GM12865 (cell line): ENCODE measurements at regions not wholly inside any gene's neighbourhood (a gene's known extent, or its start where the extent isn't known, plus 50 kb on each side); places are given as distances from the start of the nearest gene placed in this dataset.

Source experiments
- DNase-seq: peaks from one replicate; pipeline ENCODE4 v3.0.0; 2010; ENCODE audit warnings: low read depth
- H3K4me3 ChIP-seq: 2 replicates; pipeline ENCODE4 v1.5.1; 2011; ENCODE audit warnings: mild to moderate bottlenecking, low read depth, low read length, control low read depth
- TF ChIP-seq, protein P1 (sequence below): IDR thresholded peaks from 2 replicates; pipeline ENCODE4 v1.5.1; 2011; ENCODE audit warnings: low read length, control low read depth, low read depth, inconsistent platforms; ENCODE audit not compliant: insufficient read depth; ENCODE audit errors: missing control alignments

DNA sequence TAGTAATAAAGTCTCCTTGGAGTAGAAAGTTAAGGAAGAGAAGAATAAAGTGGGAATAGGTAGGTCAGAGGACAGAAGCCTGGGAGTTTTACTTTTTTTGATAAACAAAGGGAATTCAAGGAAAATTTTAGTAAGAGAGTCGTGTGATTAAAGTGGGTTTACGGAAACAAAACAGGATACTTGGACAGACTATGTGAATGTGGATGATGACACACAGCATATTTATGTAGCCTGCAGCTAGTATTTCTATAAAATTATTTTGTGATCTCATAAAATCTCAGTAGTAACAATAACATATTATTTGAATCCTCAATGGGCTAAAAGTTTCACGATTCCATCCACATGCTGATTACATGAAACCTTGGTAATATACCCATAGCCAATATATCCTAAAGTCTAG lies 450.7 kb upstream of the PIK3C3 start:
- DNase-seq, result no peak
- H3K4me3 ChIP-seq, result no peak overlapping the region
- TF ChIP-seq, protein P1, sequence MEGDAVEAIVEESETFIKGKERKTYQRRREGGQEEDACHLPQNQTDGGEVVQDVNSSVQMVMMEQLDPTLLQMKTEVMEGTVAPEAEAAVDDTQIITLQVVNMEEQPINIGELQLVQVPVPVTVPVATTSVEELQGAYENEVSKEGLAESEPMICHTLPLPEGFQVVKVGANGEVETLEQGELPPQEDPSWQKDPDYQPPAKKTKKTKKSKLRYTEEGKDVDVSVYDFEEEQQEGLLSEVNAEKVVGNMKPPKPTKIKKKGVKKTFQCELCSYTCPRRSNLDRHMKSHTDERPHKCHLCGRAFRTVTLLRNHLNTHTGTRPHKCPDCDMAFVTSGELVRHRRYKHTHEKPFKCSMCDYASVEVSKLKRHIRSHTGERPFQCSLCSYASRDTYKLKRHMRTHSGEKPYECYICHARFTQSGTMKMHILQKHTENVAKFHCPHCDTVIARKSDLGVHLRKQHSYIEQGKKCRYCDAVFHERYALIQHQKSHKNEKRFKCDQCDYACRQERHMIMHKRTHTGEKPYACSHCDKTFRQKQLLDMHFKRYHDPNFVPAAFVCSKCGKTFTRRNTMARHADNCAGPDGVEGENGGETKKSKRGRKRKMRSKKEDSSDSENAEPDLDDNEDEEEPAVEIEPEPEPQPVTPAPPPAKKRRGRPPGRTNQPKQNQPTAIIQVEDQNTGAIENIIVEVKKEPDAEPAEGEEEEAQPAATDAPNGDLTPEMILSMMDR, result no peak

DNA sequence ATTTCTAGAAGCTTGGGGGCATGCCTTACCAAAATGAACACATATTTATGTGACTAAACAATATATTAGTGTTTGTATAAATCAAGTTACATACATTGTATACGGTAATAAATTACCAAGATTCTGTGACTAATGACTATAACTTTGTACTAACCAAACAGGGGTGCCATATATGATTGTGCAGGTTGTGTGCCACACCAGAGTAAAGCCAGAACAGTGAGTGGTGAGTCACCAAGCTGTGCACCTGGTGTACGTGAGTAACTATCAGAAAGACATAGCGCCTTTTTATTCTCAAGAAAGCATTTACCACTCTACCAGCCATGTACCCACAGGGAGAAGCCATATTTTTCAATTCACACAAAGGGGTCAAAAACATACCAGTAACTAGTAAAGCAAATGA lies 453.2 kb upstream of the PIK3C3 start:
- TF ChIP-seq, protein P1, result no peak
- DNase-seq, result no peak

DNA sequence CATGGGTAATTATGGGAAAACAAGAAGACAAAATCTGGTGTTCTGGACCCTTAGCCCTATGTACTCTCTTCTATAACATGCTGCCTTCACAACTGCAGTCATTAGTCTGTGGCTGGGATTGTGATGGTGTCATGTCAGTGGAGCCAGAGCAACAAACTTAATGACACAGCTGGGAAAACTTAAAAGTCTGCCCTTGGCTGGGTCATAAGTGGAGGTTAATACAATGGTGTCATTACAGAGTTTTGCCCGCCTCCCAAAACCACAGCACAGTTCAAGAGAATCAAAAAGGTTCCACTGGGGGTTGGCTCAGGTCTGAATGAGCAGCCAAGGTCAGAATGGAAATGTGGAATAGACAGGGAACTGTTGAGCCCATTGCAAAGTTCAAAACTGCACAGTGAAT lies 455.7 kb upstream of the PIK3C3 start:
- no peak overlapping the region for H3K4me3 ChIP-seq
- no peak for DNase-seq
- TF ChIP-seq, protein P1, result no peak

More for the DNA sequence above, 453.2 kb upstream of the PIK3C3 start:
- H3K4me3 ChIP-seq, result no peak overlapping the region

DNA sequence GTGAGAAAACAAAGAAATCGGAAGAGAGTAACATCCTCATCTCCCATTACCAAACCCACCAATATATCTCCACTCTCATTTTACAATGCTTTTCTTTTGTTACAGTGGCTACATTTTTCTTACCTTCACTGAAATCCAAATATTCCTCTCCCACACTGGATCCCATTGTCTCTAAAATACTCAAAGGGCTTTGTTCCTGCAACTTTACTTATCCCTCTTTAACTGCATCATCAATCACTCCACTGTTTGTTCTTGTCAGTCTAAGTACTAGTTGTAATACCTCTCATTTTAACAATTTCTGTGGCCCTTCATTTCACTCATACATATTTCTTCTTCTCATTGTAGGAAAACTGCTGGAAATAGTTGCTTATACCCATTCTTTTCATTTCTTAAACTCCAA lies 464.2 kb upstream of the PIK3C3 start:
- H3K4me3 ChIP-seq, result no peak overlapping the region
- no peak for DNase-seq
- TF ChIP-seq, protein P1, result no peak

DNA sequence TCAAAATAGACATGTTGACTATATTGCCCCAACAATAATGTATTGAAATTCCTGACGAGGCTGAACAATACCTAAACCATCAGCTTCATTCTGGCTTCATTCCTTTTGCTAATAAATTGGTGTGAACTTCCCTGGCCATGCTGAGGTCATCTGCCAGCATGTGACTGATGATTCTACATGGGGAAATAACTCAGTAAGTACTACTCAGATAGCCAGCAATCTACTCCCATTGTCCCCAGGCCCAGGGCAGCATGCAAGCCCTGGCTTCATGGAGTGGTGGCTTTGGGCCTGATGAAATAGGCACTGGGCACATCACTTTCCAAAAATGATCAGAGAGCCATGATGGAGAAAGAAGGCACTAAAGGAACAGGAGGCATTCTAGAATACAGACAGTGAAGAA lies 468.5 kb upstream of the PIK3C3 start:
- DNase-seq, result no peak
- TF ChIP-seq, protein P1, result no peak
- H3K4me3 ChIP-seq, result no peak overlapping the region

DNA sequence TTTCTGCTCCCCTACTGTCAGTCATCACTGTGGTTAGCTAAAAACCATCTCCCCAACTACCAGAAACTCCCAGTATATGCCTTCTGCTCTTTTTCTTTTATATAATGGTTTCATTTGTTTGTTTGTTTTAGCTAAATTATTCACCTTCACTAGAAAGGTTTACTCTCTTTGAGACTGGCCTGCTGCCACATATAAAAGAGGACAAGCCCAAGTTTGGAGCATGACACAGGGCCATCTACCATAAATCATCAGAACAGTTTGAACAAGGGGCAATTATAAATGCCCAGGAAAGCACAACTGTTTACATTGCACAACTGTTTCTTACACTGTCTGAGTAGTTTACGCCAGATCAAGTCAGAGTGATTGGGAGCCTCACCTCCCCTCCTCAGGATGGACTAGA lies 471.0 kb upstream of the PIK3C3 start:
- TF ChIP-seq, protein P1, result no peak
- no peak overlapping the region for H3K4me3 ChIP-seq
- DNase-seq, result no peak

DNA sequence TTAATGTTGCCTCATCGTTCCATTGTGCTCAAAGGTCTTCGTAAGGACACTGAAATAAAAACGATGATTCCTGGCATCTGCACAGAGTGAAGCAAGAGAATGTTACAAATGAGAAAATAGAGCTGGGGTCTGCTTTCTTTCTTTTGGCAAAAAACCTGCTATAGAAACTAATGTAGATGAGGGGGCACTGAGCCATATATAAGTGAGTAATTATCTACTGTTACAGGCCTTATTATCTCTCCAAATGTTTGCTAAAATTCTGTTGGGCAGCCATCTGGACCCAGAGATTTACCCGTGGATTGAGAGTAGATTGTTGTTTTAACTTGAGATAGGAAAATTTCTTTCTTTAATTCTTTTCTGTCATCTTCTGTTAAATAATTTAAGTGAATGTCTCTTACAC lies 472.5 kb upstream of the PIK3C3 start:
- no peak overlapping the region for H3K4me3 ChIP-seq
- TF ChIP-seq, protein P1, result no peak
- DNase-seq, result no peak
